ENCODE measurements at regions not wholly inside any gene's neighbourhood (a gene's known extent, or its start where the extent isn't known, plus 50 kb on each side); places are given as distances from the start of the nearest gene placed in this dataset.

- DNase-seq: no peak
Observed at GRCh38 chr14:31966896-31967668, 110.0 kb upstream of the ARHGAP5 start.

DNA sequence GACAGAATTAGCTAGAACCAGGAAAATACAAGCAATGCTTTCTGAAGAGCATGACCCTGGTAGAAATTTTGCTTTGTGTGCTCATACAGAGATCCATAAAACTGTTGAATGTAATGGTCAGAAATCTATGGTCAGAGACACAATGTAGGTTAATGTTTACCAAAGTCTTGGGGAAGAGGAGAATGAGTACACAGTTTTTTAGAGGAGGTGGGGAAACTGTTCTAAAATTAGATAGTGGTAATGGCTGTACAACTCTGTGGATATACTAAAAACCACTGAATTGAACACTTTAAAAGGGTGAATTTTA is 109.5 kb upstream of the ARHGAP5 start:
- DNase-seq: no peak

- no peak for DNase-seq
Observed at GRCh38 chr14:31968107-31968810, 108.8 kb upstream of the ARHGAP5 start.

- no peak for DNase-seq
Observed at GRCh38 chr14:31968956-31969698, 108.0 kb upstream of the ARHGAP5 start.

DNA sequence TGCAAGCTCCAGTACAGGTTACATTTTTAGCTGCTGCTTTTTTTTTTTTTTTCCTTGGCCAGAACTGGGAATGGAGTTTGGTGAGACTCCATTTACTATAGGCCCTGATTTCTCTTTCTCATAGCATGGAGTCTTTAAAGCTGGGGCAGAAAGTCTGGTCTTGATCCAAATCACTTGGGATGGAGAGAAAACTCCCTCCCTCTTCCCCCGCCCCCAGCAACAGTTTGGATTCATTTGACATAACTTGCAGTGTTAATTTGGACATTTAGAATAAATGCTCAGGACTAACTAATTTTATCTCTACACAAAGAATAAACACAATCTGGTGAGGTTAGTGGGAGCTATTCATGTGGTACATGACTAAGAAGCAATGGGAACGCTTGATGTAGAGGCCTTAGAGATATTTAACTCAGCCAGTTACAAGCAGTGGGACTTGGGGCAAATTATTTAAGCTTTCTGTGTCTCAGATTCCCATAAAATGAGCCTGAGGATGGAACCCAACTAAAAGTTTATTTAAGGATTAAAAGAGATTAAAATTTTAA is 107.3 kb upstream of the ARHGAP5 start:
- DNase-seq: no peak

GRCh38 chr14:31970744-31971143 is 106.4 kb upstream of the ARHGAP5 start:
- DNase-seq: no peak

DNA sequence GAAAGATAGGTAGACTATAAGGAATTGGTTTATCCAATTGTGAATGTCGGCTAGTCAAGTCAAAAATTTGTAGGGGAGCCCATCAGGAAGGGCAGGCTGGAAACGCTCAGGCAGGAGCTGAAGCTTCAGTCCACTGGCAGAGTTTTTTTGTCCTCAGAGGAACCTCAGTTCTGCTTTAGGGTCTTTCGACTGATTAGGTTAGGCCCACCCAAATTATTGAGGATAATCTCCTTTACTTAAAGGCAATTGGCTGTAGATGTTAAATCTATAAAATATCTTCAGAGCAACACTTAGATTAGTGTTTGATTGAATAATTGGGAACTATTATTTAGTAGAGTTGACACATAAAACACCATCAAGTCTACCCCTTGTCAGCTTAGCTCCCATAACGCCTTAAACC is 105.5 kb upstream of the ARHGAP5 start:
- no peak for DNase-seq

- no peak for DNase-seq
Observed at GRCh38 chr14:31977001-31977556, 100.0 kb upstream of the ARHGAP5 start.

DNA sequence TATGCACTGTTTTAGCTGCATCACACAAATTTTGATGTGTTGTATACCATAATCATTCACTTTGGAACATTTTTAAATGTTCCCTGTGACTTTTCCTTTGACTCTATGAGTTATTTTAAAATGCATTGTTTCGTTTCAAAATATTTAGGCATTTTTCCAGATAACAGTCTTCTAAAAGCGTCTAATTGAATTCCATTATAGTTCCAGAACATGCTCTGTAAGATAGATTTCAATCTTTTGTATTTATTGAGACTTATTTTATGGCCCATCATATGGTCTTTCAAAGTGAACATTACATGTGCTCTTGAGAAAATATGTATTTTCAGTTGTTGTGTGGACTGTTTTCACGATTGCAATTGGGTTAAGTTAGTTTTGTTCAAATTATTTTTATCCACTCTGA is 98.7 kb upstream of the ARHGAP5 start:
- DNase-seq: no peak

GRCh38 chr14:31982642-31983041 is 94.5 kb upstream of the ARHGAP5 start:
- DNase-seq: no peak

DNA sequence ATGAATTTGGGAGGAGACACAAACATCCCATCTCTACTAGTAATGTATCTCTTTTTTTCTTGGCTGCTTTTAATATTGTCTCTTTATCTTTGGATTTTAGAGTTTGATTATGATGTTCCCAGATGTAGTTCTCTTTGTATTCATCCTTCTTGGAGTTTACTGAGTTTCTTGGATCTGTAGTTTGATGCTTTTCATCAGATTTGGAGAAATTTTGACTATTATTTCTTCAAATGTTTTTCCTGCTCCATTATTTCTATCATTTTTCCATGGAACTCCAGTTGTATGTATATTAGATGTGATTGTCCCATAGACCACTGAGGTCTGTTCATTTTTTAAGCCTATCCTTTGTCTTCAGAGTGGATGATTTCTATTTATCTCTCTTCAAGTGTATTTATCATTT is 90.7 kb upstream of the ARHGAP5 start:
- DNase-seq: no peak

DNA sequence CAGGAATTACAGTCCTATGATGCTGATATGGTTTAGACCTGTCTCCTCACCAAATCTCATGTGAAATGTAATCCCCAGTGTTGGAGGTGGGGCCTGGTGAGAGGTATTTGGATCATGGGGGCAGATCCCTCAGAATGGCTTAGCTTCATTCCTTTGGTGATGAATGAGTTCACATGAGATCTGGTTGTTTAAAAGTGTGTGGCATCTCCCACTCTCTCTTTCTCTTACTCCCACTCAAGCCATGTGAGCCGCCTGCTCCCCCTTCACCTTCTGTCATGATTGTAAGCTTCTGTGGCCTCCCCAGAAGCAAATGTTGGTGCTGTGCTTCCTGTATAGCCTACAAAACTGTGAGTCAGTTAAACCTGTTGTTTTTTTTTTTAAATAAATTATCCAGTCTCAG is 89.4 kb upstream of the ARHGAP5 start:
- no peak for DNase-seq

DNA sequence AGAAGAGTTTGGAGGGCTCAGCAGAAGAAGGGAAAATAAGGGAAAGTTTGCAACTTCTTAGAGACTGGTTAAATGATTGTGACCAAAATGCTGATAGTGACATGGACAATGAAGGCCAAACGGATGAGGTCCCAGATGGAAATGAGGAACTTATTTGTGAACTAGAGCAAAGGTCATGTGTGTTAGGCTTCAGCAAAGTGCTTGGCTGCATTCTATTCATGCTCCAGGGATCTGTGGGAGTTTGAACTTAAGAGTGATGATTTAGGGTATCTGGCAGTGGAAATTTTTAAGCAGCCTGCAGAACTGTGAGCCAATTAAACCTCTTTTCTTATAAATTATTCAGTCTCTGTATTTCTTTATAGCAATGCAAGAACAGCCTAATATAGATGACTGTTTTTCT is 88.9 kb upstream of the ARHGAP5 start:
- DNase-seq: no peak

DNA sequence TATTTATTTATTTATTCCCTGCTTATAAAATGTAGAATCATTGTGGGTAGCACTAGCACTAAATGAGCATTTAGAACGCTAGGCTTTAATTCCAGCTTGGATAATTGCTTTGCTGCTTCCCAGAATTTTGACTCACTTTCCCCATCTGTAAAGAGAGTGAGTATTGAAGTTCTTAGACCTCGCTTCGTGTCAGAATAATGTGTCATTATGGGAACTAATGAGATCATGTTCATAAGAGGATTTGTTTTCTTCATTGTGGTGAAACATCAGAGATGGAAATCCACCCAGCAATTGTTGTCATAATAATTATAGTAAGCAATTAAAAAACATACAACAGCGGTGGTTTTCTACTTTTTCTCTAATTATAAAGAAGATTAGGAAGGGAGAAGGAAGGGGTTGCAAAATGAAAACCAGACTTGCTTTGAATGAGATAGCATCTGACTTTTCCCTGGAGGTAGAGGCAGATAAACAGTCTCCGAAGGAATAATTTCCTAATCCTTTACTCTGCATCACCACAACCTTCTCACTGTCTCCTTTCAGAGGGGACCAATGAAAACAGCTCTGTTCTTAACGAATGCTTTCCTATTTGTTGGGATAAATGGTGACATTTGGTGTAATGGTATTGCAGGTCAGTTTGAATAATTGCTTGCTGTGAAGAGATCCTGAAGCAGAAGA is 86.8 kb upstream of the ARHGAP5 start:
- DNase-seq: no peak

GRCh38 chr14:31990926-31991572 is 86.1 kb upstream of the ARHGAP5 start:
- no peak for DNase-seq

- DNase-seq: no peak
Observed at GRCh38 chr14:31992011-31992447, 85.1 kb upstream of the ARHGAP5 start.

DNA sequence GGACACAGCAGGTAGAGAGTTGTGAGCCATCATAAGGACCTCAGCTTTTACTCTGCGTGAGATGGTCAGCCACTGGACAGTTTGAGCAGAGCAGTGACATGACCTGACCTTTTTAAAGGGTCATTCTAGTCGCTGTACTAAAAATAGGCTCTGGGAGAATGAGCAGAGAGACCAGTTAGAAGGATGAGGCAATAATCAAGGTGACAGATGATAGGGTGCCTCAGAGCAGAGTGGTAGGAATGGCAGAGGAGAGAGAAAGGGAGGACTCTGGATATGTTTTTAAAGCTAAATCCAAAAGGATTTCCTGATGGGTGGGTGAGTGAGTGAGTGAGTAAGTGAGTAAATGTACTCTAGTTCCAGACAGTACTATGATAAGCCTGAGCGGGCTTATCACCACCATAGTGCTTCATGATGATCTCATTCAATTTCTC is 83.6 kb upstream of the ARHGAP5 start:
- DNase-seq: no peak

DNA sequence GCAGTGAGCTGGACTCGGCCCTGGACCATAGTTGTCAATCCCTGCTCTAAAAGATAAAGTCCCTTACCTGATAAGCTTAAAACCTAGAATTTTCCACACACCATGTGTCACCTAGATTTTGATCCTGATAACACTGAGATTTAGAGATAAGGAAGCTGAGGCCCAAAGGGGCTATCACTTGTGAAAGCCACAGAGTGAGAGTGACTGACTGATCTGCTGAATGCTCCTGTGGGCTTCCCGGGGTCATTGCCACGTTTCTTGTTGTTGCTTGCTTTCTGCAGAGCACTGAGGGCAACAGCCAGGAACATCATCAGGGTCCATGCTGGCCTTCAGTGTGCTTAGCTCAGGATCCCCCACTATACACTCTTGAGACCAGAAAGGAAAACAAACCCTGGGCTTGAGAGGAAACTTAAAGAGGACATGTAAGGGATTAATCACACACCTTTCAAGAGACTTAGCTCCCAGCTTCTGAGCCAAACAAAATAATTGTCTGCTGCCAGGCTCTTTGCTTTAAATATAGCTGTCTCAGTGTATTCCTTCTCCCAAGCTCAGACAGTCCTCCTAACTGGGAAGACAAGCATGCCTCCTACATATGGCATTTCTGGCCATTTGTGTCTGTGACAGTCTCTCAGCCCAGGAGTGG is 82.6 kb upstream of the ARHGAP5 start:
- DNase-seq: no peak

- no peak for DNase-seq
Observed at GRCh38 chr14:32003585-32003984, 73.5 kb upstream of the ARHGAP5 start.

DNA sequence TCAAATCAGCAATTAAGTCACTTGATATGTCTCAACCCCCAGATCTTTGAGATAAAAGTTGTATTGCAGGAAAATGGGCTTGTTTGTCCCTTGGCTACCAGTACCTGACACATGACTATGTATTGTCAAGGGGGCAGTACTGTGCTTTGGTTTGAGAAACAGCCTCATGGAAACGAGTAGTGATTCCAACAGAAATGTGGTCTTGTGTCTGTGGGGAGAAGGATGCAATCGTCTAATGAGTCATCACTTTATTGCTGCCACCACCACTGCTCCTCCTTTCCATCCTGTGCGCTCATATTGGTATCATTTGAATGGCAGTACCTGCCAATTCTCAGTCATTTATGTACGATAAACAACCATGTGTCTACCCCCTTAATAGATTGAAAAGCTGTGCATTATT is 72.8 kb upstream of the ARHGAP5 start:
- DNase-seq: no peak

DNA sequence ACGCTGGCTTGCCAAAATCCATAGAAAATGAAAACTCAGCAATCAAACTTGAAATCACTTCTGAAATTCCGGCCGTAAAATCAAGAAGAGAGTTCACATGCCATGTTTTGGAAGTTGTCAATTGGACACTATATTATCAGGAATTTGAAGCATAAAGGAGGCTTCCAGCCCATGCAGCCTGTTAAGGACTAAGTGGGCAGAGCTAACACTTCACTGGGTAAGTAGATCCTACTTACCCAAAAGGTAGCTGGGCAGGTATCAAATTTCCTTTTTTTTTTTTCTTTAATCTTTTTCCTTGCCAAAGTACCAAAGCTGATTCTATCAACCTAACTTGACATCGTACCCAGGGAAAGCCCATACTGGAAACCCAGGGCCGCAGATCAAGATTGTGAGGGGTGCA is 71.5 kb upstream of the ARHGAP5 start:
- no peak for DNase-seq
